ENCODE measurements at regions not wholly inside any gene's neighbourhood (a gene's known extent, or its start where the extent isn't known, plus 50 kb on each side); places are given as distances from the start of the nearest gene placed in this dataset.

- no peak overlapping the region for H3K4me3 ChIP-seq (ENCODE audit: low read depth, low read length)
- TF ChIP-seq CTCF (IDR thresholded peaks at IDR 0.05; ENCODE audit: low read depth, low read length) = no peak
These were observed 51.2 kb upstream of the THRB start for GRCh38 chr3:24545887-24546286.

GRCh38 chr3:24548278-24548677 lies 53.6 kb upstream of the THRB start:
- TF ChIP-seq CTCF (IDR thresholded peaks at IDR 0.05; ENCODE audit: low read depth, low read length) = no peak
- H3K4me3 ChIP-seq (ENCODE audit: low read depth, low read length) = no peak overlapping the region

GRCh38 chr3:24550588-24550987 lies 55.9 kb upstream of the THRB start:
- H3K4me3 ChIP-seq (ENCODE audit: low read depth, low read length) = no peak overlapping the region
- TF ChIP-seq CTCF (IDR thresholded peaks at IDR 0.05; ENCODE audit: low read depth, low read length) = no peak

DNA sequence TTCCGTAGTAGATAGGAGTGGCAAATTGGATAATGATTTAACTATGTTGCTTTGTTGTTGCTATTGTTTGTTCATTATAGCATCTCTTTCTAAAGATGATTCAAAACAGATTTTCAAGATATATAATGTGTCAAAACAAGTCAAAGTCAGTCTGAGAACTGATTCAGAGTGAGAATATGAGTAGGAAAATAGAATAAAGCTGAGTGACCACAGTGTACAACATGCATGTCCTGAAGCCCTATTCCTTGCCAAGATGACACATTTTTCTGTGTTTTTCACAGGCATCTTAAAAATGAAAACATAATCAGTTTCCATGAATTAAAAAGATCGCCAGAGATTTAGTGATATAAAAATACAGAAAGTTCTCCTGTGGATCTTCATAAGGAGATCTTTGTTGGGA lies 57.0 kb upstream of the THRB start:
- no peak overlapping the region for H3K4me3 ChIP-seq (ENCODE audit: low read depth, low read length)
- TF ChIP-seq CTCF (IDR thresholded peaks at IDR 0.05; ENCODE audit: low read depth, low read length) = no peak

- TF ChIP-seq CTCF (IDR thresholded peaks at IDR 0.05; ENCODE audit: low read depth, low read length) = no peak
- H3K4me3 ChIP-seq (ENCODE audit: low read depth, low read length) = no peak overlapping the region
These were observed 68.2 kb upstream of the THRB start for GRCh38 chr3:24562895-24563294.

DNA sequence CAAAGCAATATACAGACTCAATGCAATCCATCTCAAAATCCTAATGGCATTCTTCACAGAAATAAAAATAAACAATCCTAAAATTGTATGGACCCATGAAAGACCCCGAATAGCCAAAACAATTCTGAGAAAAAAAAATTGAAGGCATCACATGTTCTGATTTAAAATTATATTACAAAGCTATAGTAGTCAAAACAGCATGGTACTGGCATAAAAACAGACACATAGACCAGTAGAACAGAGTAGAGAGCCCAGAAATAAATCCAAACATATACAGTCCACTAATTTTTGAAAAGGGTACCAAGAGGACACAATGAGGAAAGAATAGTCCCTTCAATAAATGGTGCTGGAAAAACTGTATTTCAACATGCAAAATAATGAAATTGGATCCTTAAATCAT lies 70.4 kb upstream of the THRB start:
- H3K4me3 ChIP-seq (ENCODE audit: low read depth, low read length) = no peak overlapping the region
- no peak for TF ChIP-seq CTCF (IDR thresholded peaks at IDR 0.05; ENCODE audit: low read depth, low read length)

- TF ChIP-seq CTCF (IDR thresholded peaks at IDR 0.05; ENCODE audit: low read depth, low read length) = no peak
- no peak overlapping the region for H3K4me3 ChIP-seq (ENCODE audit: low read depth, low read length)
These were observed 71.0 kb upstream of the THRB start for GRCh38 chr3:24565656-24566055.

All from WI38 (cell line).